ENCODE measurements at regions not wholly inside any gene's neighbourhood (a gene's known extent, or its start where the extent isn't known, plus 50 kb on each side); places are given as distances from the start of the nearest gene placed in this dataset.

GRCh38 chrX:18051690-18052089 lies 169.0 kb downstream of the BEND2 start:
- no peak for TF ChIP-seq CTCF (IDR thresholded peaks at IDR 0.05 in 2 of 3, conservative IDR thresholded peaks at IDR 0.05 in 1 of 3; ENCODE audit: control insufficient read depth in 2 of 3, extremely low read depth in 1 of 3, insufficient read depth in 1 of 3, low read depth in 3 of 3, low read length in 3 of 3)
- no peak for TF ChIP-seq SREBF2 (IDR thresholded peaks at IDR 0.05; ENCODE audit: low read length)
- TF ChIP-seq MXI1 (IDR thresholded peaks at IDR 0.05; ENCODE audit: low read depth, low read length), result no peak
- no peak for TF ChIP-seq REST (IDR thresholded peaks at IDR 0.05; ENCODE audit: low read depth, low read length)
- TF ChIP-seq YY1 (IDR thresholded peaks at IDR 0.05; ENCODE audit: low read depth, low read length), result no peak
- TF ChIP-seq SP1 (IDR thresholded peaks at IDR 0.05; ENCODE audit: low read depth, low read length), result no peak
- TF ChIP-seq CEBPZ (IDR thresholded peaks at IDR 0.05; ENCODE audit: low read depth, low read length), result no peak
- TF ChIP-seq BACH1 (IDR thresholded peaks at IDR 0.05; ENCODE audit: borderline replicate concordance), result no peak
- TF ChIP-seq ESRRA (IDR thresholded peaks at IDR 0.05; ENCODE audit: low read length), result no peak
- TF ChIP-seq MAX (IDR thresholded peaks at IDR 0.05; ENCODE audit: low read depth, low read length), result no peak
- no peak for TF ChIP-seq SUZ12 (IDR thresholded peaks at IDR 0.05; ENCODE audit: unreplicated experiment)
